Heart left ventricle (tissue), 16 donors: ENCODE measurements at regions not wholly inside any gene's neighbourhood (a gene's known extent, or its start where the extent isn't known, plus 50 kb on each side); places are given as distances from the start of the nearest gene placed in this dataset.

Experiments used
- ATAC-seq, 4 donors: fragments of 200-7000 bp; cut with Tn5 transposase; one replicate each; pipeline ENCODE4 v1.9.1; 2020 to 2022; ENCODE audit warnings: moderate library complexity in 4 of 4, mild to moderate bottlenecking in 3 of 4, moderate number of reproducible peaks in 1 of 4
- DNase-seq, 5 donors: peaks; one replicate each; pipeline ENCODE4 v3.0.0-alpha.2; 2020
- H3K27ac ChIP-seq, 12 donors: fragments of 200-600 bp; sonication (generic) in 4 of 12; one replicate each; pipeline versions ENCODE4 v1.5.0 to v1.8.0; 2016 to 2022; ENCODE audit warnings: mild to moderate bottlenecking in 2 of 12
- H3K27me3 ChIP-seq, 9 donors: fragments of 200-600 bp; sonication (generic) in 2 of 9; one replicate each; pipeline versions ENCODE4 v1.5.1 to v1.8.0; 2016 to 2022; ENCODE audit warnings: mild to moderate bottlenecking in 3 of 9
- H3K36me3 ChIP-seq, 9 donors: fragments of 200-600 bp; sonication (generic) in 2 of 9; one replicate each; pipeline versions ENCODE4 v1.5.0 to v1.8.0; 2018 to 2022; ENCODE audit warnings: mild to moderate bottlenecking in 2 of 9
- H3K4me1 ChIP-seq, 12 donors: fragments of 200-600 bp; sonication (generic) in 4 of 12; one replicate each; pipeline versions ENCODE4 v1.5.0 to v1.8.0; 2016 to 2022; ENCODE audit warnings: mild to moderate bottlenecking in 3 of 12
- H3K4me3 ChIP-seq, 12 donors: fragments of 200-600 bp; sonication (generic) in 4 of 12; one replicate each; pipeline versions ENCODE4 v1.5.0 to v1.8.0; 2017 to 2022; ENCODE audit warnings: mild to moderate bottlenecking in 9 of 12, moderate library complexity in 4 of 12
- H3K9me3 ChIP-seq, 12 donors: fragments of 200-600 bp; sonication (generic) in 4 of 12; one replicate each; pipeline versions ENCODE4 v1.5.0 to v1.8.0; 2016 to 2022; ENCODE audit warnings: mild to moderate bottlenecking in 1 of 12
- CTCF ChIP-seq, 12 donors: fragments of 200-600 bp; sonication (generic) in 4 of 12; IDR thresholded peaks; one replicate each; pipeline versions ENCODE4 v1.5.0 to v1.8.0; 2018 to 2022; ENCODE audit warnings: antibody characterized with exemption in 12 of 12, mild to moderate bottlenecking in 5 of 12
- POLR2A ChIP-seq, 2 donors: fragments of 450-650 bp; IDR thresholded peaks; one replicate each; pipeline ENCODE4 v1.6.1; 2017; ENCODE audit warnings: antibody characterized with exemption in 2 of 2, mild to moderate bottlenecking in 2 of 2, moderate library complexity in 2 of 2
- WGBS, 4 donors: extraction: QIAGEN DNeasy Blood & Tissue Kit in 2 of 4; methylation state at CpG; one replicate each; pipeline versions ENCODE4 v1.1.5 to v1.1.7; 2013 to 2018; 5-methylcytosine and 5-hydroxymethylcytosine counted together
- intact Hi-C, 10 donors: fragments of 100-400 bp; cut with DNase I; formaldehyde crosslinking; loops; one replicate each; pipeline versions ENCODE4 v1.11.1 to v1.14.2; 2022
- donor health status: ischemic (EF 13 %, LVEDD 7.1; RV severe dilation, severe dysfunction).
- donor health status: healthy with polysubstance abuse.
- donor health status: DM: no; HTN: yes; CAD: no.
- donor health status: DM: no; HTN: no; CAD: no.
- donor health status: ischemic (EF 25% LVEDD 6.9; RV normal size, moderate dysfunction).
- donor health status: ischemic (EF 25% LVEDD 5.7; RV mildly dilated, moderate dysfunction).
- donor health status: healthy.
- donor health status: DM: yes; HTN: yes; CAD: no.
- donor health status: ischemic (EF 35%, LVEDD 5.7; RV mildly dilated, moderate dysfunction).
- donor health status: nonischemic (EF 11% LVEDD 7.7; RV severe dilation, severe dysfunction).
- donor health status: DM: yes; HTN: yes; CAD: no.
- donor health status: PGD.
- donor health status: ischemic (EF 29% LVEDD 5.4; RV normal size, mild dysfunction).
- donor health status: nonischemic (EF 23%, LVEDD 6.1; RV moderate dilation, normal function).

GRCh38 chr10:120111628-120112027, 219.1 kb downstream of the SEC23IP start:
- Histone ChIP-seq H3K9me3 (no peaks in the 10 kb centered on the region), H3K36me3 (no peaks in the 10 kb centered on the region), H3K27me3 (peaks cover 0 to 7% (median 0%) of the 10 kb centered on the region in 9 donors), H3K4me3 (no peak overlapping the region), H3K27ac (no peak overlapping the region), H3K4me1 (no peaks in the 10 kb centered on the region)
- WGBS, 4 donors = 52 to 78% (median 63%) methylated on average over 3 of the region's 3 CpGs
- intact Hi-C loops = no loop called here
- ATAC-seq (no peak), DNase-seq (no peak)
- no peak for TF ChIP-seq POLR2A (IDR thresholded peaks at IDR 0.05)
- TF ChIP-seq CTCF (IDR thresholded peaks at IDR 0.05) = no peak

DNA sequence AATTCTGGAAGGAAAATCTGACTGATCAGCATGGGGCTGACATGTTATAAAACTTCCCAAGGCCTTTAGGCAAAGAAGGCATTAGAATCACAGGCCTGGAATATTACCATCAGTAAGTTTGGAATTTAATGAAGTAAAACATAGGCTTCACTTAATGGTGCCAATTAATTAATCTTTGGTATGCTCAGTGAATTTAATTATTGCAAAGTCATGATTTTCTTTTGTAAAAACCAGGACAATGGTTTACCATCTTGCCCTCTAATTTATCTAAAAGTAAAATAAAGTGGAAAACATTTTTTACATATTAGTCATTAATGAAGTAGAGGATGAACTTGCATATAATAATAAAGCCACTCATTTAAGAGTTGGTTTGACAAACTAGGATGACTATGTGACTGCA, 220.3 kb downstream of the SEC23IP start:
- Histone ChIP-seq H3K36me3 (no peaks in the 10 kb centered on the region), H3K27ac (no peak overlapping the region), H3K9me3 (no peaks in the 10 kb centered on the region), H3K4me3 (no peak overlapping the region), H3K27me3 (peaks cover 0 to 10% (median 0%) of the 10 kb centered on the region in 9 donors), H3K4me1 (no peaks in the 10 kb centered on the region)
- TF ChIP-seq POLR2A (IDR thresholded peaks at IDR 0.05) (no peak), CTCF (IDR thresholded peaks at IDR 0.05) (no peak)
- ATAC-seq (no peak), DNase-seq (no peak)
- intact Hi-C loops = no loop called here

DNA sequence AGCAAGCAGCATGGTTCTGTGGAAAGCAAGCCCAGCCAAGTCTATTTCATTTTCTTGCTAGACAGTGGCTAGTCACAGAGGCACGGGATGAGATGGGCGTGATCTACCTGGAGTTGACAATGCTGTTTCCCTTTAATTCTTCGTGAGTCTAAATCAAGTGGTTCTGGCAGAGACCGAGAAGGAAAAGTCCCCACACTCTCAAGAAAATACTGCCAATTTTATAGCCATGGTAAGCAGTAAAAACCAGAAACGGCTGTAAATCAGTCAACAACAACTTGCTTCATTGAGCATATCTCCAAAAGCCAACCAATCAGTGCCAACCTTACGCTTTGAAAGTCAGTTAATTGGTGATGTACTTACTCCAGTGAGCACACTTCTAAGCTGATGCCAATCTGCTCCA, 223.4 kb downstream of the SEC23IP start:
- Histone ChIP-seq H3K27me3 (peaks cover 0 to 10% (median 0%) of the 10 kb centered on the region in 9 donors), H3K36me3 (no peaks in the 10 kb centered on the region), H3K27ac (no peak overlapping the region), H3K4me3 (no peak overlapping the region), H3K9me3 (peaks cover 0 to 7% (median 0%) of the 10 kb centered on the region in 12 donors), H3K4me1 (no peaks in the 10 kb centered on the region)
- ATAC-seq = no peak
- no peak for TF ChIP-seq POLR2A (IDR thresholded peaks at IDR 0.05)
- TF ChIP-seq CTCF (IDR thresholded peaks at IDR 0.05) = no peak
- no peak for DNase-seq
- 69 to 77% (median 74%) methylated on average over 6 of the region's 6 CpGs for WGBS, 4 donors
- intact Hi-C loops = no loop called here

DNA sequence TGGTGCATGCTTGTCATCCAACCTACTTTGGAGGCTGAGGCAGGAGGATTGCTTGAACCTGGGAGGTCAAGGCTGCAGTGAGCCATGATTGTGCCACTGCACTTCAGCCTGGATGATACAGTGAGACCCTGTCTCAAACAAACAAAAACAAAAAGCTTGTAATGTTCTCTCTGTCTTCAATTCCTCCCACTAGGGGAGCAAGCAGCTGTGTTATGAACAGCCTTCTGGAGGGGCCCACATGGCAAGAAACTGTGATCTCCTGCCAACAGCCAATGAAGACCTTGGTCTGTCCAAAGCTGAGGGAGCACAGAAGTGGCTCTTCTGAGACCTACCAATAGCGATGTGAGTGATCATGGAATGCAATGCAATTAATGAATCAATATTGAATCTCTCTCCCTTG, 229.2 kb downstream of the SEC23IP start:
- H3K36me3 ChIP-seq = no peaks in the 10 kb centered on the region
- H3K27me3 ChIP-seq = peaks cover 0 to 7% (median 0%) of the 10 kb centered on the region in 9 donors
- no peak overlapping the region for H3K4me3 ChIP-seq
- no peak for DNase-seq
- peaks cover 0 to 7% (median 0%) of the 10 kb centered on the region in 12 donors for H3K9me3 ChIP-seq
- intact Hi-C loops = no loop called here
- ATAC-seq = no peak
- H3K4me1 ChIP-seq = no peaks in the 10 kb centered on the region
- TF ChIP-seq CTCF (IDR thresholded peaks at IDR 0.05) (no peak), POLR2A (IDR thresholded peaks at IDR 0.05) (no peak)
- 89 to 100% (median 98%) methylated on average over 1 of the region's 1 CpG for WGBS, 4 donors
- no peak overlapping the region for H3K27ac ChIP-seq
